ENCODE measurements at regions not wholly inside any gene's neighbourhood (a gene's known extent, or its start where the extent isn't known, plus 50 kb on each side); places are given as distances from the start of the nearest gene placed in this dataset.

- TF ChIP-seq EZH2 (IDR thresholded peaks at IDR 0.05; ENCODE audit: borderline replicate concordance, low read depth, low read length, severe bottlenecking), result no peak
- TF ChIP-seq MAX (IDR thresholded peaks at IDR 0.05; ENCODE audit: insufficient read depth, insufficient read length), result no peak
- no peak for TF ChIP-seq POLR2AphosphoS5 (IDR thresholded peaks at IDR 0.05; ENCODE audit: insufficient read depth, low read depth, low read length)
- TF ChIP-seq FOS (IDR thresholded peaks at IDR 0.05; ENCODE audit: borderline replicate concordance, insufficient read depth, low read length), result no peak
- TF ChIP-seq POLR2A (IDR thresholded peaks at IDR 0.05; ENCODE audit: low read depth, low read length), result no peak
- TF ChIP-seq CTCF (IDR thresholded peaks at IDR 0.05; ENCODE audit: extremely low read depth in 1 of 2, insufficient read depth in 1 of 2, low read depth in 1 of 2, low read length in 2 of 2), result no peak
- TF ChIP-seq JUN (IDR thresholded peaks at IDR 0.05; ENCODE audit: borderline replicate concordance, insufficient read depth, insufficient read length, low read depth), result no peak
- no peak for TF ChIP-seq GATA2 (IDR thresholded peaks at IDR 0.05; ENCODE audit: insufficient read depth, insufficient read length, low read depth, low read length)
- no peaks in the 10 kb centered on the region for H3K9me1 ChIP-seq (replicated peaks; ENCODE audit: control insufficient read depth, extremely low read depth, insufficient read depth, low read length)
- no peaks in the 10 kb centered on the region for H3K4me1 ChIP-seq (ENCODE audit: control insufficient read depth, extremely low read depth, insufficient read depth, low read length)
- no peaks in the 10 kb centered on the region for H3K36me3 ChIP-seq (ENCODE audit: control insufficient read depth in 2 of 2, extremely low read depth in 1 of 2, insufficient read depth in 2 of 2, low read length in 2 of 2)
- no peaks in the 10 kb centered on the region for H3K9me3 ChIP-seq (replicated peaks; ENCODE audit: control insufficient read depth, insufficient read depth, low read length)
- H4K20me1 ChIP-seq (replicated peaks; ENCODE audit: control insufficient read depth, extremely low read depth, insufficient read depth, low read length), result no peaks in the 10 kb centered on the region
- no peak overlapping the region for H3K4me2 ChIP-seq (ENCODE audit: insufficient read depth, low read length)
- intact Hi-C loops (cut with micrococcal nuclease), result no loop called here
- H3K79me2 ChIP-seq (ENCODE audit: control insufficient read depth, insufficient read depth, low read length), result no peaks in the 10 kb centered on the region
- no peak overlapping the region for H2AFZ ChIP-seq (ENCODE audit: low read depth, low read length)
- no peak overlapping the region for H3K27ac ChIP-seq (ENCODE audit: insufficient read depth, low read depth, low read length)
- ChIA-PET CTCF (interaction anchor here (1.4 kb wide), 1 partner anchor 10 kb away, joined by 4 read pairs; no protein-coding TSS in a partner anchor), POLR2A (no interaction called here)
- no TSS peak for BruUV-seq (replicated peaks)
- no peak overlapping the region for H3K9ac ChIP-seq (replicated peaks; ENCODE audit: extremely low read depth, insufficient read depth, low read length)
- FAIRE-seq (no peak), DNase-seq (ENCODE audit: low read depth, low spot score) (no peak)
- H3K27me3 ChIP-seq (ENCODE audit: control insufficient read depth in 2 of 2, insufficient read depth in 2 of 2, low read length in 2 of 2), result peaks cover 3 to 9% of the 10 kb centered on the region in 2 experiments
- dilution Hi-C loops (cut with MboI; ENCODE audit: extremely low pct_ligation_motif_present, low sequenced_read_pairs), result no loop called here
- no peak overlapping the region for H3K4me3 ChIP-seq (replicated peaks in 1 of 3; ENCODE audit: insufficient read depth in 1 of 3, low read depth in 1 of 3, low read length in 3 of 3)
These were observed 252.3 kb downstream of the LY86 start for GRCh38 chr6:6840831-6841291.
